ENCODE measurements at regions not wholly inside any gene's neighbourhood (a gene's known extent, or its start where the extent isn't known, plus 50 kb on each side); places are given as distances from the start of the nearest gene placed in this dataset.

DNA sequence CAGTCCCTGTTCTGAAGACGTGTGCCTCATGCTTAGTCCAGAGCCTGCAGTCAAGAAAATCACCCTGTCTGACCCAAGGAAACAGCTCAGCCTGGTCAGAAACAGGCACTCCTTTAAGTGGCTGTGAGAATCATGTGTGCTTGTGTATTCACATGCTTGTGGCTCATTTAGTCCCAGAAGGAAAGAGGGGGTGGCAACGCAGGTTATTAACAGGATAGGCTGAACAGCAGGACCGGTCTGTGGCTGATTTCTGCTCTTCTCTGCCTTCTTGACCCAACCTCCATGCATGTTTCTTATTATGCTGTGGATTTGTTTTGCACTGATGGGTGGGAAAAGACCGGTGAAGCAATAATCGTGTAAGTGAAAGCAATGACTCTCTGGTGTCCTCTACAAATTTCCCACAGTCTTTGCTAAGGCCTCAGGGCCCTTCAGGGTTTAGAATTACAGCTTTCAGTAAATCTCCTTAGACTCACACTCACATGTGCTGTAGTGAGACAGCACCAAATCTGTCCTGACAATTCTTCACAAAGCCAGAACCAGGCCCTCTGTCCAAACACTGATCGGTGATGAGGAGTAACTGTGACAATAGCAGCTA is 288.1 kb downstream of the ETS1 start:
- no peak for DNase-seq (ENCODE audit: low read depth)

DNA sequence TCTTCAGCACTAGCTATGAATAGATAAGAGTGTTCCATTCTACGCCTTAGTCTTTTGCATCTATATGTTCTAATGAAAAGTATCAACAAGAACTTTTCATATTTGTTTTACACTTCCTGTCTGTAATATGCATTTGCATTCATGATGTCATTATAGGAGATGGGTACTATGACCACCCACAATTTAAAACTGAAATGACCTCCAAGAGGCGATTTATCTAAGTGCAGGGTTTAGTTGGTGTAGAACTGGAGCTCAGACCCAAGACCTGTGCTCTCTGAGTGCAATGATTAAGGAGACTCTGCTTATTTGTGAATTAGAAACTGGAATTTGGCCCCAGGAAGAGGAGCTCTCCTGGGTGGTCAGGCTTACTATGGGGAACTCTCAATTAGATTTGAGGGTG is 289.1 kb downstream of the ETS1 start:
- no peak for DNase-seq (ENCODE audit: low read depth)

DNA sequence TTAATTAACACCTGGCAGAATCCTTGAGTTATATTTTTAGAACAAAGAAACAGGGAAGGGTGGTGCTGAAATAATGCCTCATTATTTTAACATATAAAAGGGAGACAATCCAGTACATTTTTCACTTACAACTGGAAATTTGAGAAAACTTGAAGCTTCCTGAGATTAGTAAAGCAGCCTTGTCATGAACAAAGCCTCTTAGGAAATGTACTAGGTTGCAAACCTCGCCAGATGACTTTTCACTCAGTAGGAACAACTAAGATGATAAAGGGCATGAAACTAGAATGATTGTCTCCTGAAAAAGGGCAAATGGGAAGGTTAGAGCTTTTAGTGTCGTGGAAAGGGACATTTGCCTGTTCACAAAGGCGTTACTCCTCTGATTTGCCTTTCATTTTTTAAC is 289.6 kb downstream of the ETS1 start:
- DNase-seq (ENCODE audit: low read depth), result no peak

DNA sequence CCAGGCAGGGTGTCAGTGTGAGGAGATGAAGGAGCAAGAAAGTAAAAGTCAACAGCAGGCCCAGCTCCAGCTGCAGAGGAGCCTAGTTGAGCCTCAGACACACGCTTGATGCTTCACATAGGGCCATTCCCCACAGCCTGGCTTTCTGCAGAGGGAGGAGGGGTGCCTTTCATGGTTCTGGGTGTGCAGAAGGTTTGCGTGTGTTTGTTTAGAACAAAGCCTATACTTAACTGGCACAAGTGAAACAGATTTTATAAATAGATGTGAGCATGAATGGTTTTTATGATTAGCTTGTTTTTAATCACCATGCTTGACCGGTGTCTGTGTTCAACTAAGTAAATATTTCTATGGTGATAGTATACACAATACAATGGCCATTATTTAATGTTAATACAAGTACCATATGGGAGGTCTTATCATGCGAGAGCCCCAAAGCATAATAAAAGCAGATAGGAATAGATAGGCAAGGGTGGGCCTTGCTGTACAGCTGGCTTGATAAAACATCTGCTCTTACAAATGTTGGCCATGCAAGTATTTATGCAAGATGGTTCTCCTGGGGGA is 290.2 kb downstream of the ETS1 start:
- no peak for DNase-seq (ENCODE audit: low read depth)

DNA sequence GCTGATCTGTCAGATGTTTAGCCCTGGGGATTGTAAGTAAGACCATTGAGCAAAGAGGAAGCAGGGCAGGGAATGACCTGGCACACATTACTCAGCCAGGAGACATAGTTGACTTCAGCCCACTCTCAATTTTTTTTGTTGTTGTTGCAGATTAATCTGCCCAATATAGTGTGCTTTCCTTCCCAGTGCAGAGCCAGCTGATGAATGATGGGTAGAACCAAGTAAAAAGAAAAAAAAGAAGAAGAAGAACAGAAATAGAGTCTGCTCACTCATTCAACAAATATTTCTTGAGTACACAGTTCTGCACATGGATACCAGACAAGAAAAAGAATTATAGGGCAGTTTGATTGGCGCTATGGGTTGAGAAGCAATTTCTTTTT is 292.7 kb downstream of the ETS1 start:
- DNase-seq (ENCODE audit: low read depth), result no peak

DNA sequence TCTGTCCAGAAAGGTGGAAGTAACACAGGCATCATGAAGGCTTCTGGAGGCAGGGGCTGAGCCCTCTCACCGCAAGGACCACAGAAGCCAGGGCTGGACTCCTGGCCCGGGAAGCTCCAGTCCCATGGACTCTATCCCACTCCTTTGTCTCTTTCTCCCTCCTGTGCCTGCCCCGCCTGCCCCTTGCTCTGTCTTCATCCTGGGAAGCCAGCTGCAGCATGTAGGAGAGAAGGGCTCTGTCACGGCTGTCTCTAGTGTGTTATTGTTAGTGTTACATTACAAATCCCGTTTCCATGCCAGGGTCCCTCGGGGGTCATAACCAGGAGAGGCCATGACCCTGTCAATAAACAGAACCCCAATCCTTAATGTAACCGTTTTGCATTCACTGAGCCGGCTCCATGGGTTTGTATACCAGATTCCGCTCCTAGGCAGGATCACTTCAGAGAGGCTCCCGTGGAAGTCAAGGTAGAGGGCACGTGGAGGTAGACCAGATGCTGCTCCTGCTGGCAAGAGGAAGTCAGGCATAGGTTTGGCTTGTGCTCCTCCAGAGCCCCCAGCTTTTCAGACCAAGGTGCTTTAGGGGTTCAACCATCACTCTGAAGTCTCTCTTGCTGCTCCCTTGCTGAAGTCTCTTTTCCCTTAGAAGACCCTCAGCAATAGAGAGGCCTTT is 293.2 kb downstream of the ETS1 start:
- no peak for DNase-seq (ENCODE audit: low read depth)

DNA sequence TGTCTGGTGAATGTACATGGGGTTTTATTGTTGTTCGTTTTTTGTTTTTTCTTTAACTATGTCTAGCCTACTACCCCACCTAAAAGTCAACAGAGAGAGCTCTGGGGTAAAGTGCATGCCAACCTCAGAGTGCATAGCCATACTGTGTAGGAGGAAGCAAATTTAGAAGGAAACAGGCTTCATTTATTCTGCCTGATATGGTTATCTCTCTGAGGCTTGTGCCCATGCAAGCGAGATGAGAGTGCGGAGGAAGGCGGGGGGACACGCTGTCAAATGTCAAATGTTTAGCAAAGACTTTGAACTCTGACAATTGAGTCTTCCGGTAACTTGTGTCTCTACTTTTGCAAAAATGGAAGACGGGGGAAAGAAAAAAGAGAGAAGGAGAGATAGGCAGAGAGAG is 295.5 kb downstream of the ETS1 start:
- DNase-seq (ENCODE audit: low read depth), result peak; percentile 23

DNA sequence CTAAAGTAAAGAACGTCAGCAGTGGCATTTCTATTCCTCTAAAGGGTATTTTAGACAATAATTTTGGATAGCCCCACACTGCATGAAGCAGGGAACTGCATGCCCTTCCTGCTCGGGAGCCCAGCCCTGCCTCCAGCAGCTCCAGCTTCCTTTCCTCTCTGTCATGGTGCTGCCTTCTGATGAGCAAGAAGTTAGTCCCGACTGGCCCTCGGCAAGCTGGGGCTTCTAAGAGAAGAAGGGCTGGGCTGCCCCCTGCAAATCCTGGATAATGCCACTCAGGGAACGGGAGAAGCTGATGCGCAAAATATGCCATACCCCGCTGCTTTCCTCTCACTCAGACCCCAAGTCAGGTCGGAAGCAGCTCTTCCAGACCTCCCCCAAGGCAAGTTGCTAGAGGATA is 296.4 kb downstream of the ETS1 start:
- no peak for DNase-seq (ENCODE audit: low read depth)

DNA sequence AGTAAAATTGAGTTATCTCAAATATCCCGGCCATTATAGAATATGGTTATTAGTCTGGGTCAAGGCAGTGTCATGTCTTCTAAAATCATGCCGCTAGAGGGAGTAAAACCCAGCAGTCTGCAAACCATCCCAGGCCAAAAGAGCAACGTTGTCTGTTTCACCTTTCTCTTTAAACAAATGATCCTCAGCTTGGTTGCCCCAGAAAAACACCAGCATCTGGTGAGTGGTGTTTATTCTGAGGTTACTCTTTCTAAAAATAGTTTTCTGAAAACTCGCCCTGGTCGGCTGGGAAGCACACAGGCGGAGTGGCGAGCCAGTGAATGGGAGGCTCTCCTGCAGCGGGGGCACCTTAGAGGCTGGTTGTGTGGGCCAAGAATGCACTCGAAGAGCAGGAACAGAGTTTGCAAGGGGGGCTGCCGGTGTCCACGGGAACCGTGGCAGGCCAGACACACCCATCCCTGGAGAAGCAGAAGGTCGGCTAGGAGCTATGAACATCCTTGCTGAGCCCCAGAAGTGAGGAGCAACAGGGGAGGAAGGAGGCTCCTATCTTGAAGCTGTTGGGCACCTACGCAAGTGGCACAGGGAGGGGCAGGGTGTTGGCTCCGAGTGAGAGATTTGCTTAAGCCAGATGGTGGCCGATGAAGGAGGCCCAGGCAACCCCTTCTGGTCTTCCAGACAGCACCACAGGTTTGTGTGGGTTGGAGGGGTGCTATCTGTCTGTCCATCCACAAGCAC is 297.1 kb downstream of the ETS1 start:
- peak; percentile 52 for DNase-seq (ENCODE audit: low read depth)

DNA sequence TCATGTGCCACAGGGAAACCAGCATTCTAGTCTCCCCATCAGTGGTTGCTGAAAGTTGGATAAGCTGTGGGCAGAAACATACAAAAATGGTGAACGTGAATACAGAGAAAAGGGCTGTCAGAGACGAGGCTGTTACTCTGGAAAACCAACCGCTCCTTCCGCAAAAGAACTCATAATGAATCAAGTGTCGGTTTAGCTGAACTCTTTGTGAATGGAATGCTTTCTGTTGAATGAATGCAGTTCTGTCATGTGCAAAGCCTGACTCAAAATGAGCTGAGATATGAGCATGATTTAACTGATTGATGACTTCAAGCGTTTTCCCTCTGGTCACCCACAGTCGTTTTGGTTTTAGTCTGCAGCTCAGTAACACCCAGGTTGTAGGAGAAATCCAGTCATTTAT is 298.3 kb downstream of the ETS1 start:
- no peak for DNase-seq (ENCODE audit: low read depth)

DNA sequence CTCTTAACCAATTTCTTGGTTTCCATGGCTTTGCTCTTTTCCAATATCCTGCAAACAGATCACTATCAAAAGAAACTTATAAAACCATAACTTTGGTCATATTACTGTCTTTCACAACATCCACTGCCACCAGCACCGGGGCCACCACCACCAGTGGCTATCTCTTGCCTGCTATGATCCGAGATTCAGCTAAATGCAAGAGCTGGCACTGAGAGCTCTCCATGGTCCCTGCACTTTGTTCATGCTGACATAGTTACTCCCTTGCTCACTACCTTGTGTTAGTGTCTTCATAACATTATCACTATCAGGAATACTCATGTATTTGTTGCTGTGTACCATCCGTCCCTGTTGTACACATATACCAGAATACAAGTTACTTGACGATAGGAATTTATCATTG is 299.0 kb downstream of the ETS1 start:
- no peak for DNase-seq (ENCODE audit: low read depth)

DNA sequence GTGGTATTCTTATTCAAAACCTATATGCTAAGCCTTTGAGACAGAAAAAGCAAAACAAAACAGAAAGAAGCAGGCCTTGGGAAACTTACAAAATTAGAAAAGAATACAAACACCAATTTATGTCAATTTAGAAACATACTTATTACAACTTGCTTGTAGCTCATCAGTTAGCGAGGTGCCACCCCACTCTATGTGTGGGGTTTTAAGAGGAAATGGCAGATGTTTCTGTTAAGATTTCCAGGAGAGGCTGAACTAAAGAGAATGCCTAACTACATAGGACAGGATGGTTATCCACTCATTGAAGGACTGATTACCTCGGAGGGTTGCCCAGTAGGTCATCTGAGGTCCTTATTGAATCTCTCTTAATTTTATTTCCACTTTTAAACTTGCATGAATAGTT is 302.0 kb downstream of the ETS1 start:
- no peak for DNase-seq (ENCODE audit: low read depth)

DNA sequence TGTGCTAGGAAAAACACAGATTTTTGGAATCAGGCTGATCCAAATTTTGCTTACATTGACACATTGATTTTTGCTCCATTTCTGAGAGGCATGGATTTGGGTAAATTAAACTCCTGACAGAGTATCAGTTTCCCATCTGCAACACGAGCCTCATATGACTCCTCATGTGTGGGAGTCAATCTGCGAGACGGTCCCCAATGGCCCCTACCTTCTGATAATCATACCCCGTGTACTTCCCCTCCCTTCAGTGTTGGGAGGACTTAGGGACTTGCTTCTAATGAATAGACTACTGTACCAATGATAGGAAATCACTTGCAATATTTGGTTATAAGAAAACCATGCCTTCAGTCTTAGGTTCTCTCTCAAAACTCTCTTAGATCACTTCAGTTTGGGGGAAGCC is 302.7 kb downstream of the ETS1 start:
- no peak for DNase-seq (ENCODE audit: low read depth)

DNA sequence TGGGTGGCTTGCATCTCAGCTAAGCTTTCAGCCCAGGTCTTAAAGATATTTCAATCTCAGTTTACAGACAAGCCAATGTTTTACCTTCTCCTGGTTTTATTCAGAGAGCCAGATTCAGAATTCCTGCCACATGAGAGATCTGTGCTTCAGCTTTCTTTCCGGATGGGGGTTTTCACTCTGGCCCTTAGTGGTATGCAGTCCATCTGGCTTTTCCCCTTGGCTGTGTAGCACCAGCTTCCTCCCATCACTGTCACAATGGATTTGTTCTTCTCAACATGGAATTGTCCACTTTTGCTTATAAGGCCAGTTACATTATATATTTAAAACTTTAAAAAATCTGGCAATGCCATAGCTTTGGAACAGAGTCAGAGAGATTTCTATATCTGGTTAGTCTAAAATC is 303.9 kb downstream of the ETS1 start:
- no peak for DNase-seq (ENCODE audit: low read depth)

DNA sequence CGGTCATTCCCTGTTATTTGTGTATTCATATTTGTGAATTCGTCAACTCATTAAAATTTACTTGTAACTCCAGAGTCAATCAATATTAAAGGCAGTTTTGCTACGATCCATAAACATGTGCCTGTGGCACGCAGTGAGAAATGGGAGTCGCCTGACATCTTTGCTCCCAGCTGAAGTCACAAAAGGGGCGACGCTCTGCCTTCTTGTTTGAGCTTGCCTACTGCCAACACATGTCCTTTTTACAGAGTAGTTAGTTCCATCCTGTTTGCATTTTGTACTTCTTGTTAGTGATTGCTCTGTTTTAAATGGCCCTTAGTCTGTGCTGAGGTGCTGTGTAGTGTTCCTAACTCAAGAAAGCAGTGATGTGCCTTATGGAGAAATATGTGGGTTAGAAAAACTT is 305.3 kb downstream of the ETS1 start:
- DNase-seq (ENCODE audit: low read depth), result no peak

DNA sequence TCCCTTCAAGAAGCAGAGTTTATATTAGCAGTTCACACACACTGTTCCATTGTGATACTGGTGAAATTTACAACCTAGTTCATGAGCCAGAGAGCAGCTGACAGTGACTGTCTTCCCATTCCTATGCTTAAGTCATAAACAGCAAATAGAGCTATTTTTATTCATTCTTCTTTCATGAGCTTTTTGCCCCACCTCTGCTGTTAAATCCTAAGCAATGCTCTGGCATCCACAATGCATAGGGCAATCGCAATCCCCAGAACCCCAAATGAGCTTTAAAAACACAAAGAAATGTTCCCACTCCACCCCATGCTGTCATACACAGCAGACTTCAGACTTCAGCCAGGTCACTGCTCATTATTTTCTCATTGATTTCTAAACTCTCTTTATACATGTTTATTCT is 307.5 kb downstream of the ETS1 start:
- DNase-seq (ENCODE audit: low read depth), result no peak

DNA sequence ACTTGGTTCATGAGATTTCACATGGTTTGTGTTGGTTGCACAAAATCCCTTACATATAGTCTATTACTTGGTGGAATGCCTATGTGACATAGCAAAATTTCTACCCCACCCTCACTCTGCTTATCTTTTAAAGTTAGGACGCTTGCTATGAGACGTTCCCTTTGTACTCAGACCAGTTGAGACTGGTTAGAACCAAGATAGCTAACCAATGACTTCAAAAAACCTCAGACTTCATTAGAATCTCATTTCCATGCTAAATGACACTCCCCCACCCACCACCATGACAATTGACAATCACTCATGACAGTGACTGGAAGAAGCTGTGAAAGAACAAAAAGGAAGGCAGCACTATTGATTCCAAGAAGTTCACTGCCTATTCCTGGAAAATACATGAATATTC is 313.6 kb downstream of the ETS1 start:
- DNase-seq (ENCODE audit: low read depth), result no peak

DNA sequence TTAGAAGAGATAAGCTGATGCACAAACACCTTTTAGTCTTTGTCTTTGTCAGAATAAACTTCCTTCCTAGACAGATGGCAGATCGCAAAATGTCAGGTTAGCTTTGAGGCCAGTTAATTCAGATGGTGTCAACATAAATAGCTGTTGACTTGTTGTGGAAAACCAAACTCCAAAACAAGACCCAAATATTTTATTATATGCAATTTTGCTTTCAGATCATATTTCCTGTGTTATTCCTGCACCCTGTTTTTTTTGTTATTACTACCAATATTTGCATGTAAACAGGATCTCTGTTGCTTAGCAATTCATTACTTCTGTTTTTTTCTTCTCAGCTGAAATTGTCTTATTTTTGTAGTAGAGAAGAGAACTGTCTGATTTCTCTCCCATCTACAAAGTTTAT is 316.0 kb downstream of the ETS1 start:
- DNase-seq (ENCODE audit: low read depth), result no peak

DNA sequence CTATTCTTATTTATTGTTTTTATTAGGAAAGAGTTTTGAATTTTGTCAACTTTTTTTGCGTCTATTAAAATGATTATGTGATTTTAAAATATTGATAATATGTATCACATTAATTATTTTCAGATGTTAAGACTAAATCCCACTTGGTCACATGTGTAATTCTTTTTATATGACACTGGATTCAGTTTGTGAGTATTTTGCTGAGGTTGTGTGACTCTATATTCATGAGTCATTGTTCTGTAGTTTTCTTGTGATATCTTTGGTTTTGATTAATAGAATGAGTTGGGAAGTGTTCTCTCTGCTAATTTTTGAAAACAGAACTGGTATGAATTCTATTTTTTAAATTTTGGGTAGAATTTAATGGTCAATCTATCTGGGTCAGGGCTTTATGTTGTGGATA is 317.9 kb downstream of the ETS1 start:
- DNase-seq (ENCODE audit: low read depth), result no peak

DNA sequence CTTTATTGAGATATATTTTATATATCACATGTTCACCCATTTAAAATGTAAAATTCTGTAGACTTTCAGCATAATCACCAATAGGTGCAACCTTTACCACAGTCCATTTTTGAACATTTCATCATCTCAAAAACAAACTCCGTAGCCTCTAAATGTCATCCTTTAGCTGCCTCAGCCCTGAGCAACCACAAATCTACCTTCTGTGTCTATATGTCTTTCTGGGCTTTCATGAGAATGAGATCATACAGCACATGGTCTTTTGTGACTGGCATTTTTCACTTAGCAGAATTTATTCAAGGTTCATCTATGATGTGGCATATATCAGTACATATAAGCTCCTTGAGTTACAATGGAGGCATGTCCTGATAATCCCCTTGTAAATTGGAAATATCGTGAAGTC is 320.5 kb downstream of the ETS1 start:
- no peak for DNase-seq (ENCODE audit: low read depth)

DNA sequence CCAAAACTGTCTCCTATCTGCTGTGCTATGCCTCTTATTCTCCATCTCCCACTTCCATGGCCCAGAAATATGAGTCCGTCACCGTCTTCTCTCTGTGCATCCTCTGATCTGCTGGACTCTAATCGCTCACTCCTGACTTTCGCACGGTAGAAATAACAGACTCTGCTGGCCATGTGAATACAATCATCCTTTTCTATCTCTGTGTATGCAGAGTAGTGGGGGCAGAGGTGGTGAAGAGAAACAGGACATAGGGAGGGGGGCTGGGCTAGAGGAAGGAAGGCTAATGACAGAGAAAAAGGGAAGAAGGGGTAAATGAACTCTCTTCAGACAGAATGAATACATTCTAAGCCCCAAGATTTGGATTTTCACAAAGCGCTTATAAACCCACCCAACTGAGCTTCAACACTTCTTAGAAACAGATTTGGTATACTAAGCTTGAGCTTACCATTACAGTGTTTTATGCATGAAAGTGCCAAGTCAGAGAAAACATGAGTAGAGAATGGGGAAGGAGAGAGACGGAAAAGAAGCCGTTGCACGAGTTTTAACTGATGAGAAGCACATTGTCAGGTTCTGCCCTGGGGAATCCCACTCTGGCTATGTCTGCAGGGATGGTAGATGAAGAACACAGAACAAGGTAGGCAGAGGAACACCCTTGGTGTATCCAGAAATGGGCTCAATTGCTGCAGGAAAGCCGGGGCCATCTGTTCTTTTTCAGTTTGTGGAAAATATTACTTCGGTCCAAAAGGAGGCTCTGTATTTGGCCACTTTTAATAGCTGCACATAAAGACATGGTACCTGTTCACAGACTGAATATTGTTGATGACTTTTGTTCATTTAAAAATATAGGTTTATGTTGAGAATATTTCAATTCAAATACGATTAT is 324.7 kb downstream of the ETS1 start:
- no peak for DNase-seq (ENCODE audit: low read depth)

DNA sequence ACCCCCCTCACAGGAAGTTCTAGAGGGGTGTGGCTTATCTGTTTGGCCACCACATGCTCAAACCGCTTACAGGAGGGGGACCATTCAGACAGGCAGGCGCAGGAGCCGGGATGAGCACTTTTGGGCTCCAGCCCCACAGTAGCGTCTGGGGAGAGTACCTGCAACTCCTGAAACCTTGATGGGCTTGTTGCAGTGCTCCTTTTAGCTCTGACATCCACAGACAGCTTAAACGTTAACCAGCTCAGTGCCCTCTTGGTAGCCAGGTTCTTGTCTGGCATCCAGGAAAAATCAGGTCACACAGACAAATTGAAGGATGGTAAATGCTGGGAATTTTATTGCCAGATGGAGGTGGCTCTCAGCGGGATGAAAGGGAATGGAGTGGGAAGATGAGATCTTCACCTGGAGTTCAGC is 326.3 kb downstream of the ETS1 start:
- DNase-seq (ENCODE audit: low read depth), result no peak
